Stimulated activated naive CD8-positive, alpha-beta T cell treated with anti-CD3 and anti-CD28 coated beads, Interleukin-15, Interleukin-2, amounts not matched to agents 100 U/mL and 50 U/mL, for 24 hours (primary cell): ENCODE measurements at regions not wholly inside any gene's neighbourhood (a gene's known extent, or its start where the extent isn't known, plus 50 kb on each side); places are given as distances from the start of the nearest gene placed in this dataset.

Source experiments
- ATAC-seq: fragments of 150-1000 bp; cut with Tn5 transposase; one replicate; pipeline ENCODE4 v1.10.0; 2021
- DNase-seq: peaks from one replicate; pipeline ENCODE4 v3.0.0; 2021

DNA sequence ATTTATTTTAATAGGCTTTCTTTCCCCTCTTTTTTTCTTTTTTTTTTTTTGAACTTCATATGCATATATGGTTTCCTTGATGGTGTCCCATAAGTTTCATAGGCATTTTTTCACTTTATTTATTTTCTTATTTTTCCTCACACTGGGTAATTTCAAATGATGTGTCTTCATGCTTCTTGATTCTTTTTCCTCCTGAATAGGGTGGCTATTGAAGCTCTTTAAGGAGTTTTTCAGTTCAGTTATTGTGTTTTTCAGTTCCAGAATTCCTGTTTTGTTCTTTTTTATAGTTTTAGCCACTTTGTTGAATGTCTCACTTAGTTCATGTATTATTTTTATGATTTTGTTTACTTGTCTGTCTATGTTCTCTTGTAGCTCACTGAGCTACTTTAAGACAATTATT is 273.2 kb downstream of the NFKBIZ start:
- ATAC-seq: no peak

DNA sequence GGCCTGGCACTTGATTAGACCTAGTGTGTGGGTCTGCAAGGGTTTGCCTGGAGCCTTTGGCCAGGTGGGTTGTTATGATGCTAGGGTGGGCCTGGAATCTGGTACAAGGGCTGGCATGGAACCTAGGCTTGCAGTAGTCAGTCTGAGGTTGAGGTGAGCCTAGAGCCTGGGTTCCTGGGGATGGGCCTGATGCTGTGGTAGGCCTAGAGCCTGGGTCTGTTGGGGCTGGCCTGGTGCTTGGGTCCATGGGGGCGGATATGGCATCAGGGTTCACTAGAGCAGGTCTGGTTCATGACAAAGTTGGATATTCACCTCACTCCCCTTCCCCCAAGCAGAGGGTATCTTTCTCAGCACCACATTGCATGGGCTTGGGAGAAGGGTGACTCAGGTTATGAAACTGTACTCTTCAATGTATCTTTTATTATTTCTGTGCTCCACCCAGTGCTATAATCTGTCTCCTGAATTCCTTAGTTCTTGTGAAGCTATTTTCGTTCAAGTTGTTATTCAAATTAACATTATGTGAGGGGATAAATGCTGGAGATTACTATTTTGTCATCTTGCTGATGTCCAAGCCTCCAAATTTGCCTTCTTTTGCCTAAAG is 274.4 kb downstream of the NFKBIZ start:
- ATAC-seq (no peak), DNase-seq (no peak)

More for the DNA sequence above, 273.2 kb downstream of the NFKBIZ start:
- no peak for DNase-seq

- DNase-seq (no peak), ATAC-seq (no peak)
Observed at GRCh38 chr3:102124282-102124681, 275.0 kb downstream of the NFKBIZ start.

DNA sequence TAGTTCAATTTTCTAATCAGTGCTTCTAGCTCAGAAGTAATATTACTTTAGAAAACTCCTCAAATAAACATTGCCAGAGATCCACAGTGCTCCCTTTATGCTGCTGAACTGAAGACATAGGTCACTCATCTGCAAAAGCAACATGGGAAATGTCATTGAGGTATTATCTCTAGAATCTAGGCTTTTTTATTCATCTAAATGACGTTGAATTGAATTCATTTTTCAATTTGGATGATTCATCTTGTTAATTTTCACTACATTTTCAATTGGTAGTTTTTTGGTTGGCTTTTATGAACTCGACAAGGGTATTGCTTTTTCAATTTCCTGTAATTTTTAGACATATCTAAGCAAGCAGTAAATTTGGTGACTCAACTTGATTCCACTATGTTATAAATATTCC is 275.4 kb downstream of the NFKBIZ start:
- DNase-seq (no peak), ATAC-seq (no peak)

GRCh38 chr3:102125197-102125993 is 276.1 kb downstream of the NFKBIZ start:
- DNase-seq (no peak), ATAC-seq (no peak)

GRCh38 chr3:102125994-102126368 is 276.7 kb downstream of the NFKBIZ start:
- ATAC-seq (no peak), DNase-seq (no peak)

- no peak for DNase-seq
- peak; percentile 91 for ATAC-seq
Observed at GRCh38 chr3:102129760-102130608, 280.7 kb downstream of the NFKBIZ start.

DNA sequence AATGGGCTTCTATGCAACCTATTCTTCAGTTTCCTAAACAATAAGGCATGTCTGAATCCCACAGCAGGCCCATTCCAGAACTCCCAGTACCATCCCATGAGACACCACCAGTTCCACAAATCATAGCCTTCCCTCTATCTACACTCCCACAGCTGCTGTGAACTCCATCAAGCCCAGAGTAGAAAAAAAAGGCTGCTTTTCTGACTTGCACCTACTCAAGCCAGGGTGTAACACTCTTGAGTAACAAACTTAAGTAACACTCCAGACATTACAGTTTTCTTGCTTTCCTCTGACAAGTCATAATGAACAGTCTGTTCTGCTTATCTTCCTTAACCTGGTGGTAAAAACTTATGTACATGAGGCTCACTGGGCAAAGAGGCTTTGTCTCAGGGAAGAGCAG is 283.1 kb downstream of the NFKBIZ start:
- ATAC-seq (no peak), DNase-seq (no peak)

- DNase-seq (no peak), ATAC-seq (peak; percentile 8)
Observed at GRCh38 chr3:102133376-102133775, 284.1 kb downstream of the NFKBIZ start.

GRCh38 chr3:102135316-102135715 is 286.0 kb downstream of the NFKBIZ start:
- DNase-seq: no peak
- ATAC-seq: no peak

DNA sequence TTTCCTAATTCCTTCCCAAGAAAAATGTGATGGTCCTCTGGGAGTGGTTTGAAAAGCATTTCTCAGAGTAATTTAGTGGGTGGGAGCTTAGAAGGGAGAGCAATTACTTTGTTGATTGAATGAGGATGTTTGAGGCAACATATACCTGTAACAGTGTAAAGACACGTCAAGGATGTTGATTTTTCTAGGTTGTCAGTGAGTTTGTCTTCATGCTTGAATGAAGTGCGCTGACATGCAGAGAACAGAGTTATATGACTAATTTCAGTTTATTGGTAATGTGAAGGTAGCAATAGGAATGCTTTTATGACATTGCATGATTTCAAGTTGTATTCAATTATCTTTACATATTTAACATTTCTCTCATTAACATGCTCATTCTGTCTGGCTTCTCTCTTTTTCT is 286.9 kb downstream of the NFKBIZ start:
- ATAC-seq: no peak

DNA sequence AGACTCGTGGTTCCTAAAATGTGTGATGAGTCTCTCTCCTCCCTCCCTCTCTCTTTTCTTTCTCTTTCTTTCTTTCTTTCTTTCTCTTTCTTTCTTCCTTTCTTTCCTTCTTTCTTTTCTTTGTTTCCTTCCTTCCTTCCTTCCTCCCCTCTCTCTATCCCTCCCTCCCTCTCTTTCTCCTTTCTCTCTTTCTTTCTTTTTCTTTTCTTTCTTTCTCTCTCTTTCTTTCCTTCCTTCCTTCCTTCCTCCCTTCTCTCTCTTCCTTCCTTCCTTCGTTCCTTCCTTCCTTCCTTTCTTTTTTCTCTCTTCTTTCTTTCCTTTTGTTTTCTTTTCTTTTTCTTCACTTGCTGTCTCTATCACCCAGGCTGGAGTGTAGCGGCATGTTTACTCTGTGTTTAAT is 290.8 kb downstream of the NFKBIZ start:
- DNase-seq (no peak), ATAC-seq (no peak)

More for the DNA sequence above, 286.9 kb downstream of the NFKBIZ start:
- DNase-seq: no peak

DNA sequence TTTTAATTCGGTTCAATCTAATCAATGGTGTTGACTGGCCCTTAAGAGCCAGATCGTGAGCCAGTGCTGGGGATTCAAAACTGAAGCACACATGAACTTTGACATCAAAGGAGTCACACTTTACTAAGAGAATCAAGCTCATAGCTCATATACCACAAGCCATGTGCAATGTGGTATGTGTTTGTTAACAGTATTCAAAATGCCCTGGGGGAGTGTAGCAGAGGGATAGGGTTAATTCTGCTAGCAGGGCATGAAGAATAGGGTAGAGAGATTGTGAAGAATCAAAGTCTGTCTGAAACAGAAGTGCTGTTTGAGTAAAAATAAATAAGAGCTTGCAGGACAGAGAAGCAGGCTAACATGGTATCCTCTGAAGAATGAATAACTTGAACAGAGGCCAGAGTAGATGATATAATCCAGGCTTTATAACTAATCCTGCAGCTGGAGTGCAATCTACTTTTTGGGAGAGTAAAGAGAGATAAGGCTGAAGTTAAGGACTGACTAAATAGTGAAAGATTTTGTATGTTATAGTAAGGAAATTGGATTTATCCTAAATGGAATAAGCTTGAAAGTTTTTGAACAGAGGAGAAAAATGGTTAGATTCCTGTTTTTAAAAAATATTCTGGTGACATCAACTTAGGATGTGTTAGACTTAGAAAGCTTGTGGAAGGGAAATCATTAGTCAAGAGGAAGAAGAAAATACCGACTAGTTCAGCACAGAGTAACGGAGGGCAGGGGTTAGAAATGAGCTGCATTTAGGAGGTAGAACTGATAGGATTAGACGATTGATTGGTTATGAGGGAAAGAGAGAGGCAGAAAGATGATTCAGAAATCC is 292.0 kb downstream of the NFKBIZ start:
- no peak for ATAC-seq
- no peak for DNase-seq

GRCh38 chr3:102141928-102142239 is 292.6 kb downstream of the NFKBIZ start:
- no peak for DNase-seq
- no peak for ATAC-seq

- no peak for ATAC-seq
Observed at GRCh38 chr3:102142379-102143060, 292.3 kb upstream of the ZPLD1 start.

GRCh38 chr3:102143536-102143935 is 291.3 kb upstream of the ZPLD1 start:
- no peak for DNase-seq
- no peak for ATAC-seq

More at GRCh38 chr3:102142379-102143060, 292.3 kb upstream of the ZPLD1 start:
- no peak for DNase-seq

- DNase-seq: no peak
- no peak for ATAC-seq
Observed at GRCh38 chr3:102144063-102144462, 290.8 kb upstream of the ZPLD1 start.

GRCh38 chr3:102148598-102149337 is 286.0 kb upstream of the ZPLD1 start:
- DNase-seq (no peak), ATAC-seq (no peak)

DNA sequence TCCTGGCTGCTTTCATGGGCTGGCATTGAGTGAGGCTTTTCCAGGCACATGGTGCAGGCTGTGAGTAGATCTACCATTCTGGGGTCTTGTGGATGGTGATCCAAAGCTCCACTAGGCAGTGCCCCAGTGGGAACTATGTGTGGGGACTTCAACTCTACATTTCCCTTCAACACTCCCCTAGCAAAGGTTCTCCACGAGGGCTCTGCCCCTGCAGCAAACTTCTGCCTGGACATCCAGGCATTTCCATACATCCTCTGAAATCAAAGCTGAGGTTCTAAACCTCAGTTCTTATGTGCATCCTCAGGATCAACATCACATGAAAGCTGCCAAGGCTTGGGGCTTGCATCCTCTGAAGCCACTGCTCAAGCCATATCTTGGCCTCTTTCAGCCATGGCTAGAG is 282.9 kb upstream of the ZPLD1 start:
- ATAC-seq (no peak), DNase-seq (no peak)

- DNase-seq (no peak), ATAC-seq (no peak)
Observed at GRCh38 chr3:102156426-102156825, 278.4 kb upstream of the ZPLD1 start.
